H9 (cell line): ENCODE measurements at regions not wholly inside any gene's neighbourhood (a gene's known extent, or its start where the extent isn't known, plus 50 kb on each side); places are given as distances from the start of the nearest gene placed in this dataset.

Experiments used
- DNase-seq: peaks from one replicate; pipeline ENCODE4 v3.0.0-alpha.2; 2017
- H2AFZ ChIP-seq: one replicate; pipeline ENCODE4 v1.6.1; 2013; ENCODE audit warnings: mild to moderate bottlenecking, low read length, control low read depth, moderate library complexity
- H2AK5ac ChIP-seq: 2 replicates; pipeline ENCODE4 v1.6.1; 2013; ENCODE audit warnings: low read length, control low read depth, mixed read lengths; ENCODE audit not compliant: insufficient read length
- H2BK120ac ChIP-seq: one replicate; pipeline ENCODE4 v1.6.1; 2013; ENCODE audit warnings: low read depth, mild to moderate bottlenecking, low read length, control low read depth, inconsistent platforms; ENCODE audit not compliant: poor library complexity, severe bottlenecking
- H2BK12ac ChIP-seq: 2 replicates; pipeline ENCODE4 v1.6.1; 2013; ENCODE audit warnings: low read length, control low read depth, mixed read lengths, low read depth; ENCODE audit not compliant: insufficient read length
- H2BK15ac ChIP-seq: 2 replicates; pipeline ENCODE4 v1.6.1; 2013; ENCODE audit warnings: low read depth, low read length, control low read depth
- H2BK20ac ChIP-seq: one replicate; pipeline ENCODE4 v1.6.1; 2013; ENCODE audit warnings: low read depth, mild to moderate bottlenecking, low read length, control low read depth, inconsistent platforms; ENCODE audit not compliant: poor library complexity, severe bottlenecking
- H2BK5ac ChIP-seq: 2 replicates; pipeline ENCODE4 v1.6.1; 2013; ENCODE audit warnings: low read length, control low read depth, mixed read lengths; ENCODE audit not compliant: insufficient read length
- H3K14ac ChIP-seq: 2 replicates; pipeline ENCODE4 v1.6.1; 2013; ENCODE audit warnings: low read length, control low read depth; ENCODE audit not compliant: insufficient read depth
- H3K18ac ChIP-seq: 2 replicates; pipeline ENCODE4 v1.6.1; 2013; ENCODE audit warnings: low read depth, mild to moderate bottlenecking, mixed read lengths, low read length, control low read depth; ENCODE audit not compliant: insufficient read length
- H3K23ac ChIP-seq: 2 replicates; pipeline ENCODE4 v1.6.1; 2013; ENCODE audit warnings: low read length, control low read depth, mixed read lengths, low read depth; ENCODE audit not compliant: insufficient read length
- H3K23me2 ChIP-seq: 2 replicates; pipeline ENCODE4 v1.6.1; 2013; ENCODE audit warnings: low read depth, mild to moderate bottlenecking, mixed read lengths, low read length, control low read depth; ENCODE audit not compliant: insufficient read length, poor library complexity, severe bottlenecking
- H3K27ac ChIP-seq: 2 replicates; pipeline ENCODE4 v1.5.1; 2013; ENCODE audit warnings: low read length, control low read depth, mixed read lengths, low read depth; ENCODE audit not compliant: insufficient read length
- H3K27me3 ChIP-seq: 2 replicates; pipeline ENCODE4 v1.6.1; 2013; ENCODE audit warnings: low read length, control low read depth, inconsistent platforms; ENCODE audit not compliant: insufficient read depth
- H3K4ac ChIP-seq: 2 replicates; pipeline ENCODE4 v1.6.1; 2013; ENCODE audit warnings: low read depth, mild to moderate bottlenecking, control low read depth, inconsistent platforms, low read length, moderate library complexity
- H3K4me1 ChIP-seq: 2 replicates; pipeline ENCODE4 v1.6.1; 2013; ENCODE audit warnings: low read length, control low read depth, inconsistent platforms; ENCODE audit not compliant: insufficient read depth
- H3K4me2 ChIP-seq: 2 replicates; pipeline ENCODE4 v1.6.1; 2013; ENCODE audit warnings: low read length, control low read depth, mixed read lengths; ENCODE audit not compliant: insufficient read length, insufficient read depth
- H3K56ac ChIP-seq: 2 replicates; pipeline ENCODE4 v1.6.1; 2013; ENCODE audit warnings: low read depth, mild to moderate bottlenecking, mixed read lengths, low read length, control low read depth; ENCODE audit not compliant: insufficient read length
- H3K79me1 ChIP-seq: 2 replicates; pipeline ENCODE4 v1.6.1; 2013; ENCODE audit warnings: low read depth, mild to moderate bottlenecking, moderate library complexity, low read length, control low read depth, inconsistent platforms; ENCODE audit not compliant: insufficient read depth, poor library complexity, severe bottlenecking
- H3K79me2 ChIP-seq: 2 replicates; pipeline ENCODE4 v1.6.1; 2013; ENCODE audit warnings: low read length, control low read depth, inconsistent platforms; ENCODE audit not compliant: insufficient read depth
- H3K9ac ChIP-seq: 2 replicates; pipeline ENCODE4 v1.6.1; 2013; ENCODE audit warnings: low read length, control low read depth, mixed read lengths; ENCODE audit not compliant: insufficient read length; ENCODE audit errors: extremely low read depth
- H3K9me3 ChIP-seq: one replicate; pipeline ENCODE4 v1.6.1; 2013; ENCODE audit warnings: low read depth, low read length, inconsistent platforms; ENCODE audit not compliant: control insufficient read depth
- H3T11ph ChIP-seq: one replicate; pipeline ENCODE4 v1.6.1; 2013; ENCODE audit warnings: mild to moderate bottlenecking, low read length, control low read depth, inconsistent platforms
- H4K20me1 ChIP-seq: one replicate; pipeline ENCODE4 v1.6.1; 2013; ENCODE audit not compliant: control insufficient read depth, insufficient read length, insufficient read depth
- H4K5ac ChIP-seq: 2 replicates; pipeline ENCODE4 v1.6.1; 2013; ENCODE audit warnings: low read depth, mild to moderate bottlenecking, mixed read lengths, low read length, control low read depth; ENCODE audit not compliant: insufficient read length
- H4K8ac ChIP-seq: replicated peaks from 2 replicates; pipeline ENCODE4 v1.6.1; 2013; ENCODE audit warnings: low read length, control low read depth, mixed read lengths, low read depth; ENCODE audit not compliant: insufficient read length
- H4K91ac ChIP-seq: 2 replicates; pipeline ENCODE4 v1.6.1; 2013; ENCODE audit warnings: low read depth, mild to moderate bottlenecking, moderate library complexity, mixed read lengths, low read length, control low read depth; ENCODE audit not compliant: insufficient read length
- H3K27ac Mint-ChIP-seq, 3 experiments: 2 replicates in 2 of 3; 3 replicates in 1 of 3; pipeline ENCODE4 v1.8.0; 2020 to 2021; ENCODE audit warnings: mixed read lengths in 3 of 3, mild to moderate bottlenecking in 1 of 3, moderate library complexity in 1 of 3
- H3K27me3 Mint-ChIP-seq: 2 replicates; pipeline ENCODE4 v1.8.0; 2021; ENCODE audit warnings: low read depth, mild to moderate bottlenecking, moderate library complexity, mixed read lengths
- H3K36me3 Mint-ChIP-seq, 3 experiments: 2 replicates in 2 of 3; 3 replicates in 1 of 3; pipeline ENCODE4 v1.8.0; 2020 to 2021; ENCODE audit warnings: low read depth in 3 of 3, mixed read lengths in 3 of 3; ENCODE audit not compliant: insufficient read depth in 1 of 3
- H3K4me1 Mint-ChIP-seq, 2 experiments: 2 replicates each; pipeline ENCODE4 v1.8.0; 2020; ENCODE audit warnings: mixed read lengths in 2 of 2
- H3K4me3 Mint-ChIP-seq, 2 experiments: 2 replicates in 1 of 2; 3 replicates in 1 of 2; pipeline ENCODE4 v1.8.0; 2020 to 2021; ENCODE audit warnings: mild to moderate bottlenecking in 2 of 2, mixed read lengths in 2 of 2, moderate library complexity in 1 of 2
- H3K9me3 Mint-ChIP-seq, 2 experiments: 2 replicates in 1 of 2; 3 replicates in 1 of 2; pipeline ENCODE4 v1.8.0; 2020; ENCODE audit warnings: mild to moderate bottlenecking in 2 of 2, mixed read lengths in 2 of 2, moderate library complexity in 1 of 2
- CTCF ChIP-seq: fragments of 200-600 bp; sonication (generic); conservative IDR thresholded peaks from 3 replicates; pipeline ENCODE4 v1.8.0; 2021; ENCODE audit warnings: antibody characterized with exemption, mild to moderate bottlenecking
- WGBS: extraction: QIAGEN DNeasy Blood & Tissue Kit; methylation state at CpG from one replicate; pipeline ENCODE4 v1.1.7; 2013; ENCODE audit warnings: missing lambda C conversion rate, low lambda C conversion rate, mixed read lengths; ENCODE audit not compliant: insufficient read length; ENCODE audit errors: extremely low coverage; 5-methylcytosine and 5-hydroxymethylcytosine counted together

DNA sequence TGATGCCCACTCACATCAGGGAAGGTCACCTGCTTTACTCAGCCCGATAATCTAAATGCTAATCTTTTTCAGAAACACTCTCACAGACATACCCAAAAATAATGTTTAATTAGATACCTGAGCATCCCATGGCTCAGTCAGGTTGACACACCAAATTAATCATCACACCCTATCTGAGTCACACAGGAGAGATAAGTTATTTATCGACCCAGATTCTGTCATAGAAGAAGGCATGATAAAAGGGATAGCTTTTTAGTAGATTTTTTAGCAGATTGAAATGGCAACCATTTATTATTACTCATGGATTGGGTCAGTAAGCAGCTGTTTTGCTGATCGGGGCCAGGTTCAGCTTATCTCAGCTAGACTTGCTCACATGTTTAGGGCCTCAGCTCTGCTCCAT, 97.8 kb upstream of the TYRP1 start:
- H2AK5ac ChIP-seq = no peak overlapping the region
- no peak overlapping the region for H4K91ac ChIP-seq

More for the DNA sequence above, 97.8 kb upstream of the TYRP1 start:
- Histone ChIP-seq H3K4me1 (no peaks in the 10 kb centered on the region), H3K18ac (no peak overlapping the region), H4K20me1 (no peaks in the 10 kb centered on the region), H3K9ac (no peak overlapping the region), H3K56ac (no peak overlapping the region), H3K23ac (no peak overlapping the region), H3K4me2 (no peak overlapping the region), H4K5ac (no peak overlapping the region), H2BK5ac (no peak overlapping the region), H3K9me3 (no peaks in the 10 kb centered on the region), H2BK12ac (no peak overlapping the region), H3K14ac (no peak overlapping the region), H2BK15ac (no peak overlapping the region), H3K4ac (no peak overlapping the region), H2BK120ac (no peak overlapping the region), H3K79me2 (no peaks in the 10 kb centered on the region), H3K79me1 (no peaks in the 10 kb centered on the region), H2AFZ (no peak overlapping the region), H2BK20ac (no peak overlapping the region), H4K8ac (no peak overlapping the region), H3K27me3 (no peaks in the 10 kb centered on the region), H3K23me2 (no peaks in the 10 kb centered on the region), H3T11ph (no peak overlapping the region), H3K27ac (no peak overlapping the region)
- Mint-ChIP-seq H3K4me1 (no peaks in the 10 kb centered on the region), H3K27ac (no peak overlapping the region), H3K27me3 (no peaks in the 10 kb centered on the region), H3K36me3 (no peaks in the 10 kb centered on the region), H3K9me3 (no peaks in the 10 kb centered on the region), H3K4me3 (no peak overlapping the region)
- DNase-seq = no peak
- WGBS = no CpG with 5 or more reads among the region's 3 CpGs
- no peak for TF ChIP-seq CTCF
